OCI-LY1 (cell line): ENCODE measurements at regions not wholly inside any gene's neighbourhood (a gene's known extent, or its start where the extent isn't known, plus 50 kb on each side); places are given as distances from the start of the nearest gene placed in this dataset.
"Not testable (repeated sequence)": the region's sequence is repeated elsewhere in the genome, so short reads cannot be mapped to it uniquely, and the experiment has no call there.

ENCODE experiments used
- H2AFZ ChIP-seq: fragments of 200-600 bp; sonication (generic), shearing (Covaris generic); 2 replicates; pipeline ENCODE4 v1.6.0; 2014; ENCODE audit warnings: antibody characterized with exemption, mild to moderate bottlenecking, low read length
- H3F3A ChIP-seq: fragments of 200-600 bp; sonication (generic), shearing (Covaris generic); 2 replicates; pipeline ENCODE4 v1.6.0; 2014; ENCODE audit warnings: mild to moderate bottlenecking, antibody characterized with exemption, low read length, moderate library complexity; ENCODE audit not compliant: insufficient read depth
- H3K27ac ChIP-seq: fragments of 200-600 bp; sonication (generic); 2 replicates; pipeline ENCODE4 v1.5.1; 2014; ENCODE audit warnings: low read length, mixed run types, mild to moderate bottlenecking, low read depth; ENCODE audit not compliant: poor library complexity, severe bottlenecking
- H3K27me3 ChIP-seq: fragments of 200-600 bp; sonication (generic); 2 replicates; pipeline ENCODE4 v1.6.0; 2014; ENCODE audit warnings: antibody characterized with exemption, mild to moderate bottlenecking, low read length, moderate library complexity; ENCODE audit not compliant: insufficient read depth
- H3K36me3 ChIP-seq: fragments of 200-600 bp; sonication (generic); 2 replicates; pipeline ENCODE4 v1.6.1; 2014; ENCODE audit warnings: mild to moderate bottlenecking, antibody characterized with exemption, low read length, moderate library complexity, mixed read lengths; ENCODE audit not compliant: insufficient read depth
- H3K4me1 ChIP-seq: fragments of 200-600 bp; sonication (generic); 2 replicates; pipeline ENCODE4 v1.5.1; 2014; ENCODE audit warnings: mild to moderate bottlenecking, low read length, moderate library complexity; ENCODE audit not compliant: insufficient read depth, severe bottlenecking
- H3K4me2 ChIP-seq: fragments of 200-600 bp; sonication (generic), shearing (Covaris generic); 2 replicates; pipeline ENCODE4 v1.6.1; 2014; ENCODE audit warnings: low read length
- H3K4me3 ChIP-seq: fragments of 200-600 bp; sonication (generic); 2 replicates; pipeline ENCODE4 v1.5.1; 2014; ENCODE audit warnings: low read length, low read depth, mild to moderate bottlenecking, mixed read lengths; ENCODE audit not compliant: poor library complexity, severe bottlenecking
- H3K79me2 ChIP-seq: fragments of 200-600 bp; shearing (Covaris generic); 2 replicates; pipeline ENCODE4 v1.6.1; 2016; ENCODE audit warnings: mixed run types, low read length, mixed read lengths; ENCODE audit not compliant: insufficient read depth
- H3K9ac ChIP-seq: fragments of 200-600 bp; sonication (generic), shearing (Covaris generic); 2 replicates; pipeline ENCODE4 v1.6.1; 2014; ENCODE audit warnings: mild to moderate bottlenecking, low read length, mixed read lengths
- H3K9me2 ChIP-seq: fragments of 200-600 bp; sonication (generic), shearing (Covaris generic); 2 replicates; pipeline ENCODE4 v1.6.1; 2014; ENCODE audit warnings: low read depth, mild to moderate bottlenecking, low read length, mixed read lengths
- H3K9me3 ChIP-seq: fragments of 200-600 bp; shearing (Covaris generic); 2 replicates; pipeline ENCODE4 v1.6.1; 2014; ENCODE audit warnings: low read length, mixed read lengths
- H4K20me1 ChIP-seq: fragments of 200-600 bp; sonication (generic), shearing (Covaris generic); 2 replicates; pipeline ENCODE4 v1.6.0; 2016; ENCODE audit warnings: mild to moderate bottlenecking, low read length; ENCODE audit not compliant: insufficient read depth

DNA sequence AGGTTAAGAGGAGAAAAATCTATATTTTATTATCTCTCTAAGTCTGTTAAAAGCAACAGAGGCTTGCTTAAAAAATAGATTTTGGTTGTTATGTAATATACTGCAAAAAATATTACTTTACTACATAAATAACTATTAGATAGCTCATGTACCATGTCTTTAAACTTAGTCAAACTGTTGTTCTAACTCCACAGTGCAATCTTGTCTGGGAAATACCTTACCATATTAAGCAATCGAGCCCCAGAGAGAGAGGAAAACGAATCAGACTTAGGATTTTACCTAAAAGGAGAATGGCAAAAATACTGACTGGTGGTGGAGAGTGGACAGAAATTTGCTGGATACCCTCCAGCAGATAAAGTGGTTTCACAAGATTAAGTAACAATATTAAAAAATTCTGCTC, 647.0 kb downstream of the CDY1 start:
- H3K36me3 ChIP-seq: not testable (repeated sequence)

DNA sequence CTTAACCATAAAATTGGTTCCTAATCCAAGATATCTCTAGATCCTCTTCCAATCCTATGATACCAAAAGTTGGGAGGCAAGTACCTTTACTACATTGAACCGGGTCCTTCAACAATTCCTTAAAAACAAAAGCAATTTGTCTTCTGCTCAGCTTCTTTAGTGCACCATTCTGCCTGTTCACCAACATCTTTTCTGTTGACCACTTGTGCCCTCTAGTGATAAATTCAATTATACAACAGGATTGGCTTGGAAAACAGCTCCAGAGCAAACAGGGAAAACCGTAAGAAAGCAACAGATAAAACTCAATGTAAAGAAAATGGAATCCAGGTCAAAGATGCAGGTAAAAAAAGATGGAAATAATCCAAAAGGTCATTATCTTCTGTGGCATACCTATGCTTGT, 651.2 kb downstream of the CDY1 start:
- not testable (repeated sequence) for H2AFZ ChIP-seq, H3K36me3 ChIP-seq, H3K4me1 ChIP-seq, H3K4me3 ChIP-seq, H3K9me3 ChIP-seq, H4K20me1 ChIP-seq, H3K79me2 ChIP-seq, H3K27ac ChIP-seq, H3K9ac ChIP-seq, H3F3A ChIP-seq, H3K9me2 ChIP-seq, H3K4me2 ChIP-seq, H3K27me3 ChIP-seq

More for the DNA sequence above, 647.0 kb downstream of the CDY1 start:
- H3K79me2 ChIP-seq, H3K27me3 ChIP-seq, H3K9me3 ChIP-seq, H4K20me1 ChIP-seq, H3K4me3 ChIP-seq, H3K9me2 ChIP-seq, H3K4me1 ChIP-seq, H3K9ac ChIP-seq, H3K4me2 ChIP-seq, H3F3A ChIP-seq, H2AFZ ChIP-seq, H3K27ac ChIP-seq: not testable (repeated sequence)

DNA sequence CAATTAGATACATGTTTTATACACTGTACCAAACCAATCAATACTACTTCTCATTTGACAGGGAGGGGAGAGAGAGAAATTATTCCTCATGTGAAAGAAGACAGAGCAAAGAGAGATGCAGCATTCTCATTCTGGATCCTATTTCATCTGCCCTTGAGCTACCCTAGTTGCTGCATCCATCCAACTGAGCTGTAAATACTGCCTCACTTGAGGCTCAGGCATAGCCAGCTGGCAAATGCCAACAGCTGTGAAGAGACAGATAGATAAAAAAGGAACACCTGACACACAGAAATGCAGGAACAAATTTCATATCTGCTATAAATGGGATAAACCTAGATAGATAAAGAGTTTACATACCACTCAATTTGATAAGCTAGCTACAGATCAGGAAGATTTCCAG, 684.1 kb downstream of the CDY1 start:
- H3F3A ChIP-seq, H3K27me3 ChIP-seq, H3K4me2 ChIP-seq, H3K79me2 ChIP-seq, H3K9me3 ChIP-seq, H3K4me1 ChIP-seq, H3K27ac ChIP-seq, H3K9me2 ChIP-seq, H3K9ac ChIP-seq, H3K4me3 ChIP-seq, H2AFZ ChIP-seq, H4K20me1 ChIP-seq, H3K36me3 ChIP-seq: not testable (repeated sequence)

DNA sequence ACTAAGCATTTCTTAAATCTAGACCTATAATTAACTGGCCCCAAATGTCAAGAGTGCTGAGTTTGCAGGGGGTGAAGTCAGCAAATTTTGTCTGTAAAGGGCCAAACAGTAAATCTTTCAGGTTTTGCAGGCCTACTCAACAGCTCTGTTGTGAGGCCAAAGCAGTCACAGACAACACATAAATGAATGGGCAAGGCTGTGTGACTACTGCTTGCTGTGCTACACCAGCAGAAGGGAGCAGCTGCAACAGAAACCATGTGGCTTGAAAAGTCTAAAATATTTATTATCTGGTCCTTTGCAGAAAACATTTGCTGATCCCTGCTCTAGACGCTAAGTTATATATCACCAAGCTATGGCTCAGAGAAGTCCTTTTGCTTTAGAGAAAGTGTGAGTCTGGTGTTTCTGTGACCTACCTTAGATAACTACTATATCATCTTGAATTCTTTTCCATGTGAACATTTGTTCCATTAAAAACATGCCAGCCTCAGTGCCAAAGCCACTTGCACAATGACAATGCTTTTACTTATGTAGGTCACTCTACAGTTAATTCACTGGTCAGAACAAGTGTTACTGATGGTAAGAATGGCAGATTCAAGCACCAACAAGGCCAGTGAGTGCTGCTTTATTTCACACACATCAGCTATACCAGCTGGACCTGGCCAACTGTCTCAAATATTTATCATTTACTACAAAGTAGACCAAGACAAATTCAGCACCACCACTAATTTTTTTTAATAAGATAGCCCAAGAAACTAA, 684.9 kb downstream of the CDY1 start:
- H3K36me3 ChIP-seq, H3K4me1 ChIP-seq, H3K9me3 ChIP-seq, H3K4me2 ChIP-seq, H3K27ac ChIP-seq, H4K20me1 ChIP-seq, H3K9me2 ChIP-seq, H2AFZ ChIP-seq, H3K9ac ChIP-seq, H3K4me3 ChIP-seq, H3K79me2 ChIP-seq, H3F3A ChIP-seq, H3K27me3 ChIP-seq: not testable (repeated sequence)

DNA sequence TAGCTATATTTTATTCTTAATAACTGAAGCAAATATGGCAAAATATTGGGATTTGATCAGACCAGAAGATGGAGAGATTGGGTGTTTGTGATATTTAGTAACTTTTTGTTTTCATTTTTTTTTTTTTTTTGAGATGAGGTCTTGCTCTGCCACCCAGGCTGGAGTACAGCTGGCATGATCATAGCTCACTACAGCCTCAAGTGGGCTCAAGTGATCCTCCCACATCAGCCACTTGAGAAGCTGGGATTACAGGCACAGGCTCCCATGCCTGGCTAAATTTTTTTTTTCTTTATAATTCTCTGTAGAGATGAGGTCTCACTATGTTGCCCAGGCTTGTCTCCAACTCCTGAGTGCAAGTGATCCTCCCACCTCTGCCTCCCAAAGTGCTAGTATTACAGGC, 686.4 kb downstream of the CDY1 start:
- H3K9me2 ChIP-seq, H3F3A ChIP-seq, H3K9ac ChIP-seq, H4K20me1 ChIP-seq, H3K9me3 ChIP-seq, H2AFZ ChIP-seq, H3K4me3 ChIP-seq, H3K4me2 ChIP-seq, H3K27ac ChIP-seq, H3K27me3 ChIP-seq, H3K79me2 ChIP-seq, H3K4me1 ChIP-seq, H3K36me3 ChIP-seq: not testable (repeated sequence)
